A673 (cell line): ENCODE measurements at regions not wholly inside any gene's neighbourhood (a gene's known extent, or its start where the extent isn't known, plus 50 kb on each side); places are given as distances from the start of the nearest gene placed in this dataset.

ENCODE experiments used
- CTCF ChIP-seq: fragments of 300-800, 200-600 bp; sonication (generic); conservative IDR thresholded peaks from 2 replicates; pipeline ENCODE4 v1.5.1; 2017; ENCODE audit warnings: low read depth, mild to moderate bottlenecking, antibody characterized with exemption, low read length, moderate library complexity, mixed read lengths
- EZH2 ChIP-seq: fragments of 200-600 bp; sonication (generic); IDR thresholded peaks from 2 replicates; pipeline ENCODE4 v1.6.1; 2017; ENCODE audit warnings: borderline replicate concordance, low read depth, mild to moderate bottlenecking, mixed read lengths, antibody characterized with exemption, low read length; ENCODE audit not compliant: poor library complexity, severe bottlenecking

DNA sequence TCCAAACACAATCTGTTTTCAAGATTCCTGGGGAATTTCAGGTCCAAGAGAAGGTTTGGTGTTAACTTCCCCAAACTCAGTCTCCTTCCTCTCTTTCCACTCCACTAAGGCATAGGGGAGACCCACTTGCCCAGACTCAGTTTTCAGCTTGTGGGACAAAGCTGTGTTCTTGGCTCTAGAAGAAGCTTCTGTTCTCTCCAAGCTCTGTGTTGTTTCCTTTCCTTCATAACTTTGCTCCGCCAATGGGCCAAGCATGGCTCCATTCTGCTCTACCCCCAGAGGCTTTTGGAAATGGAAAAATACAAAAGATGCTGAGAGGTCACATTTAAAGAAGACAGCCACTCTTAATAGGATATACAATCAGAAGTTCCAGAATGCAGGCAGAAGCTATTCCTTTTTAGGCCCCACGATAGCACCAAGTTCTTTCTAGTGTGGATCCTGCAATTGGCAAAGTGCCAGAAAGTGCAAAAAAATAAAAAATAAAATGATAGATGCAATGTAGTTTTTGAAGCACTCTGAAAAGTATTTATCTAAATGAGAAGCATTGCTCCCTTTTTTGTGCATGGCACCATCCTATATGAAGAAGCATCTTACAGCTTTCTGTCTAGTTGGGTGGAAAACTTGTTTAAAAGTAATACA lies 510.1 kb downstream of the TXNL1 start:
- TF ChIP-seq CTCF (no peak), EZH2 (no peak)
